ENCODE measurements at regions not wholly inside any gene's neighbourhood (a gene's known extent, or its start where the extent isn't known, plus 50 kb on each side); places are given as distances from the start of the nearest gene placed in this dataset.

- TF ChIP-seq, protein P1, sequence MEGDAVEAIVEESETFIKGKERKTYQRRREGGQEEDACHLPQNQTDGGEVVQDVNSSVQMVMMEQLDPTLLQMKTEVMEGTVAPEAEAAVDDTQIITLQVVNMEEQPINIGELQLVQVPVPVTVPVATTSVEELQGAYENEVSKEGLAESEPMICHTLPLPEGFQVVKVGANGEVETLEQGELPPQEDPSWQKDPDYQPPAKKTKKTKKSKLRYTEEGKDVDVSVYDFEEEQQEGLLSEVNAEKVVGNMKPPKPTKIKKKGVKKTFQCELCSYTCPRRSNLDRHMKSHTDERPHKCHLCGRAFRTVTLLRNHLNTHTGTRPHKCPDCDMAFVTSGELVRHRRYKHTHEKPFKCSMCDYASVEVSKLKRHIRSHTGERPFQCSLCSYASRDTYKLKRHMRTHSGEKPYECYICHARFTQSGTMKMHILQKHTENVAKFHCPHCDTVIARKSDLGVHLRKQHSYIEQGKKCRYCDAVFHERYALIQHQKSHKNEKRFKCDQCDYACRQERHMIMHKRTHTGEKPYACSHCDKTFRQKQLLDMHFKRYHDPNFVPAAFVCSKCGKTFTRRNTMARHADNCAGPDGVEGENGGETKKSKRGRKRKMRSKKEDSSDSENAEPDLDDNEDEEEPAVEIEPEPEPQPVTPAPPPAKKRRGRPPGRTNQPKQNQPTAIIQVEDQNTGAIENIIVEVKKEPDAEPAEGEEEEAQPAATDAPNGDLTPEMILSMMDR (IDR thresholded peaks at IDR 0.05; ENCODE audit: borderline replicate concordance, extremely low read depth, low read length, poor library complexity, severe bottlenecking), result no peak
- no peak for TF ChIP-seq EZH2 (IDR thresholded peaks at IDR 0.05; ENCODE audit: borderline replicate concordance, low read depth, low read length, severe bottlenecking)
- Histone ChIP-seq H3K27me3 (ENCODE audit: insufficient read depth, low read length, poor library complexity) (no peaks in the 10 kb centered on the region), H3K36me3 (ENCODE audit: insufficient read depth, low read length) (no peaks in the 10 kb centered on the region), H3K9ac (ENCODE audit: low read depth, low read length) (no peak overlapping the region), H3K79me2 (ENCODE audit: insufficient read depth, low read length) (no peaks in the 10 kb centered on the region), H3K4me3 (ENCODE audit: low read depth in 1 of 2, low read length in 2 of 2) (no peak overlapping the region), H3K27ac (ENCODE audit: low read length) (no peak overlapping the region), H2AFZ (ENCODE audit: low read depth, low read length) (no peak overlapping the region), H3K4me2 (ENCODE audit: insufficient read depth, low read length) (no peak overlapping the region), H3K4me1 (ENCODE audit: insufficient read depth, low read length) (no peaks in the 10 kb centered on the region), H4K20me1 (ENCODE audit: insufficient read depth, low read length) (no peaks in the 10 kb centered on the region), H3K9me3 (ENCODE audit: insufficient read depth, low read length, severe bottlenecking) (no peaks in the 10 kb centered on the region)
- ATAC-seq (ENCODE audit: insufficient read depth, low read depth) (no peak), DNase-seq (no peak)
These were observed 244.7 kb downstream of the SEC61B start for GRCh38 chr9:99466781-99467180.

GRCh38 chr9:99471033-99471432 lies 249.0 kb downstream of the SEC61B start:
- ATAC-seq (ENCODE audit: insufficient read depth, low read depth), result no peak

GRCh38 chr9:99472240-99472915 lies 250.3 kb downstream of the SEC61B start:
- TF ChIP-seq EZH2 (IDR thresholded peaks at IDR 0.05; ENCODE audit: borderline replicate concordance, low read depth, low read length, severe bottlenecking), result no peak
- TF ChIP-seq, protein P1 (IDR thresholded peaks at IDR 0.05; ENCODE audit: borderline replicate concordance, extremely low read depth, low read length, poor library complexity, severe bottlenecking), result no peak
- H3K79me2 ChIP-seq (ENCODE audit: insufficient read depth, low read length), result no peaks in the 10 kb centered on the region
- H3K4me3 ChIP-seq (ENCODE audit: low read depth in 1 of 2, low read length in 2 of 2), result no peak overlapping the region
- ATAC-seq (ENCODE audit: insufficient read depth, low read depth) (no peak), DNase-seq (no peak)
- H3K9ac ChIP-seq (ENCODE audit: low read depth, low read length), result no peak overlapping the region
- no peak overlapping the region for H3K27ac ChIP-seq (ENCODE audit: low read length)
- no peak overlapping the region for H3K4me2 ChIP-seq (ENCODE audit: insufficient read depth, low read length)
- no peaks in the 10 kb centered on the region for H3K9me3 ChIP-seq (ENCODE audit: insufficient read depth, low read length, severe bottlenecking)
- no peaks in the 10 kb centered on the region for H3K27me3 ChIP-seq (ENCODE audit: insufficient read depth, low read length, poor library complexity)
- no peaks in the 10 kb centered on the region for H3K36me3 ChIP-seq (ENCODE audit: insufficient read depth, low read length)
- no peak overlapping the region for H2AFZ ChIP-seq (ENCODE audit: low read depth, low read length)
- H3K4me1 ChIP-seq (ENCODE audit: insufficient read depth, low read length), result no peaks in the 10 kb centered on the region
- no peaks in the 10 kb centered on the region for H4K20me1 ChIP-seq (ENCODE audit: insufficient read depth, low read length)

More at GRCh38 chr9:99471033-99471432, 249.0 kb downstream of the SEC61B start:
- H2AFZ ChIP-seq (ENCODE audit: low read depth, low read length), result no peak overlapping the region
- H3K79me2 ChIP-seq (ENCODE audit: insufficient read depth, low read length), result no peaks in the 10 kb centered on the region
- H3K27me3 ChIP-seq (ENCODE audit: insufficient read depth, low read length, poor library complexity), result no peaks in the 10 kb centered on the region
- no peak for DNase-seq
- no peak overlapping the region for H3K9ac ChIP-seq (ENCODE audit: low read depth, low read length)
- H3K9me3 ChIP-seq (ENCODE audit: insufficient read depth, low read length, severe bottlenecking), result no peaks in the 10 kb centered on the region
- H3K4me1 ChIP-seq (ENCODE audit: insufficient read depth, low read length), result no peaks in the 10 kb centered on the region
- H3K27ac ChIP-seq (ENCODE audit: low read length), result no peak overlapping the region
- H3K4me3 ChIP-seq (ENCODE audit: low read depth in 1 of 2, low read length in 2 of 2), result no peak overlapping the region
- no peaks in the 10 kb centered on the region for H3K36me3 ChIP-seq (ENCODE audit: insufficient read depth, low read length)
- no peak overlapping the region for H3K4me2 ChIP-seq (ENCODE audit: insufficient read depth, low read length)
- TF ChIP-seq, protein P1 (IDR thresholded peaks at IDR 0.05; ENCODE audit: borderline replicate concordance, extremely low read depth, low read length, poor library complexity, severe bottlenecking), result no peak
- no peak for TF ChIP-seq EZH2 (IDR thresholded peaks at IDR 0.05; ENCODE audit: borderline replicate concordance, low read depth, low read length, severe bottlenecking)
- no peaks in the 10 kb centered on the region for H4K20me1 ChIP-seq (ENCODE audit: insufficient read depth, low read length)

Data from DND-41 (cell line).